GM23338 (cell line): ENCODE measurements at regions not wholly inside any gene's neighbourhood (a gene's known extent, or its start where the extent isn't known, plus 50 kb on each side); places are given as distances from the start of the nearest gene placed in this dataset.

ENCODE experiments used
- ATAC-seq: fragments of 200-7000 bp; cut with Tn5 transposase; 3 replicates; pipeline ENCODE4 v1.9.1; 2020
- DNase-seq: peaks from one replicate; pipeline ENCODE4 v3.0.0-alpha.2; 2015; ENCODE audit warnings: low spot score
- H2AFZ ChIP-seq: fragments of 200-600 bp; sonication (generic); 2 replicates; pipeline ENCODE4 v1.8.0; 2016; ENCODE audit warnings: antibody characterized with exemption, mild to moderate bottlenecking, moderate library complexity
- H3F3A ChIP-seq: fragments of 200-600 bp; sonication (generic); replicated peaks from 2 replicates; pipeline ENCODE4 v1.8.0; 2017; ENCODE audit warnings: antibody characterized with exemption, mixed run types, low read depth
- H3K27ac ChIP-seq: fragments of 200-600 bp; sonication (generic); 2 replicates; pipeline ENCODE4 v1.6.1; 2016; ENCODE audit warnings: low read depth
- H3K27me3 ChIP-seq: fragments of 200-600 bp; sonication (generic); 2 replicates; pipeline ENCODE4 v1.8.0; 2016; ENCODE audit warnings: mild to moderate bottlenecking, mixed run types, moderate library complexity; ENCODE audit not compliant: insufficient read depth
- H3K36me3 ChIP-seq: fragments of 200-600 bp; sonication (generic); 2 replicates; pipeline ENCODE4 v1.8.0; 2016; ENCODE audit warnings: mild to moderate bottlenecking; ENCODE audit not compliant: insufficient read depth
- H3K4me1 ChIP-seq: fragments of 200-600 bp; sonication (generic); 2 replicates; pipeline ENCODE4 v1.8.0; 2016; ENCODE audit warnings: mild to moderate bottlenecking, moderate library complexity; ENCODE audit not compliant: insufficient read depth
- H3K4me2 ChIP-seq: fragments of 200-600 bp; sonication (generic); 2 replicates; pipeline ENCODE4 v1.7.1; 2017; ENCODE audit warnings: mixed run types
- H3K4me3 ChIP-seq: fragments of 200-600 bp; sonication (generic); 2 replicates; pipeline ENCODE4 v1.6.1; 2016; ENCODE audit warnings: mixed run types
- H3K79me2 ChIP-seq: fragments of 200-600 bp; sonication (generic); replicated peaks from 2 replicates; pipeline ENCODE4 v1.8.0; 2017; ENCODE audit warnings: mild to moderate bottlenecking; ENCODE audit not compliant: insufficient read depth
- H3K9me2 ChIP-seq: fragments of 200-600 bp; sonication (generic); 2 replicates; pipeline ENCODE4 v1.8.0; 2017; ENCODE audit not compliant: insufficient read depth
- H4K20me1 ChIP-seq: fragments of 200-600 bp; sonication (generic); replicated peaks from 2 replicates; pipeline ENCODE4 v1.8.0; 2017; ENCODE audit warnings: mild to moderate bottlenecking; ENCODE audit not compliant: insufficient read depth
- H3K27ac Mint-ChIP-seq: 2 replicates; pipeline ENCODE4 v1.8.0; 2020; ENCODE audit warnings: inconsistent platforms, mild to moderate bottlenecking, moderate library complexity, mixed read lengths
- H3K27me3 Mint-ChIP-seq: 3 replicates; pipeline ENCODE4 v1.8.0; 2022; ENCODE audit warnings: low read depth, mild to moderate bottlenecking, moderate library complexity, mixed read lengths, inconsistent platforms; ENCODE audit not compliant: insufficient read depth, poor library complexity
- H3K36me3 Mint-ChIP-seq: 3 replicates; pipeline ENCODE4 v1.8.0; 2021; ENCODE audit warnings: low read depth, mild to moderate bottlenecking, inconsistent platforms, moderate library complexity, mixed read lengths
- H3K4me1 Mint-ChIP-seq: 3 replicates; pipeline ENCODE4 v1.8.0; 2020; ENCODE audit warnings: mild to moderate bottlenecking, inconsistent platforms, mixed read lengths
- H3K4me3 Mint-ChIP-seq: 3 replicates; pipeline ENCODE4 v1.8.0; 2021; ENCODE audit warnings: moderate library complexity, mild to moderate bottlenecking, inconsistent platforms, mixed read lengths
- H3K9me3 Mint-ChIP-seq: 3 replicates; pipeline ENCODE4 v1.8.0; 2020; ENCODE audit warnings: moderate library complexity, mild to moderate bottlenecking, inconsistent platforms, mixed read lengths
- CREB1 ChIP-seq: fragments of 250-450 bp; sonication (Bioruptor Pico); IDR thresholded peaks from 2 replicates; pipeline ENCODE4 v1.5.0; 2020; ENCODE audit warnings: low read depth, mild to moderate bottlenecking, moderate library complexity
- ETS1 ChIP-seq: IDR thresholded peaks from 2 replicates; pipeline ENCODE4 v1.6.1; 2016; ENCODE audit warnings: antibody characterized with exemption
- EZH2 ChIP-seq: fragments of 200-600 bp; sonication (generic); IDR thresholded peaks from one replicate; pipeline ENCODE4 v1.8.0; 2017; ENCODE audit warnings: antibody characterized with exemption, mild to moderate bottlenecking, low read depth; ENCODE audit not compliant: unreplicated experiment
- EZH2phosphoT487 ChIP-seq: fragments of 200-600 bp; sonication (generic); IDR thresholded peaks from one replicate; pipeline ENCODE4 v1.8.1; 2018; ENCODE audit warnings: antibody characterized with exemption; ENCODE audit not compliant: unreplicated experiment
- JUNB ChIP-seq: IDR thresholded peaks from one replicate; pipeline ENCODE4 v1.6.1; 2016; ENCODE audit warnings: antibody characterized with exemption; ENCODE audit not compliant: unreplicated experiment
- NANOG ChIP-seq: IDR thresholded peaks from 2 replicates; pipeline ENCODE4 v1.6.1; 2016; ENCODE audit warnings: antibody characterized with exemption, borderline replicate concordance
- POLR2AphosphoS5 ChIP-seq: IDR thresholded peaks from 2 replicates; pipeline ENCODE4 v1.6.1; 2016; ENCODE audit warnings: antibody characterized with exemption, low read depth
- REST ChIP-seq: IDR thresholded peaks from one replicate; pipeline ENCODE4 v1.6.1; 2018; ENCODE audit warnings: antibody characterized with exemption; ENCODE audit not compliant: unreplicated experiment
- STAT1 ChIP-seq: IDR thresholded peaks from one replicate; pipeline ENCODE4 v1.6.1; 2016; ENCODE audit warnings: antibody characterized with exemption; ENCODE audit not compliant: unreplicated experiment
- ZNF114 ChIP-seq: fragments of 250-450 bp; sonication (Bioruptor Pico); IDR thresholded peaks from 2 replicates; pipeline ENCODE4 v1.5.0; 2020; ENCODE audit warnings: mild to moderate bottlenecking, moderate library complexity
- ZNF331 ChIP-seq: fragments of 250-450 bp; sonication (Bioruptor Pico); IDR thresholded peaks from 2 replicates; pipeline ENCODE4 v1.5.0; 2020; ENCODE audit warnings: low read depth, mild to moderate bottlenecking, moderate library complexity
- ZNF462 ChIP-seq: fragments of 250-450 bp; sonication (Bioruptor Pico); IDR thresholded peaks from 2 replicates; pipeline ENCODE4 v1.5.0; 2020; ENCODE audit warnings: mild to moderate bottlenecking, moderate library complexity

- TF ChIP-seq ZNF114 (CRISPR knock-in tag) (no peak), CREB1 (CRISPR knock-in tag) (no peak), ZNF331 (no peak), ETS1 (no peak), NANOG (no peak), POLR2AphosphoS5 (no peak), EZH2 (no peak), STAT1 (no peak)
Measured at GRCh38 chr1:83715550-83715949, 283.4 kb downstream of the TTLL7 start (continued).

- Histone ChIP-seq H2AFZ (no peak overlapping the region), H3K4me2 (no peak overlapping the region), H3K4me1 (no peaks in the 10 kb centered on the region), H3K36me3 (no peaks in the 10 kb centered on the region), H3K27ac (no peak overlapping the region), H3K9me2 (peaks cover 7% of the 10 kb centered on the region; the same call in 1 of the 2 replicates), H3K79me2 (no peaks in the 10 kb centered on the region), H4K20me1 (no peaks in the 10 kb centered on the region), H3K27me3 (no peaks in the 10 kb centered on the region), H3K4me3 (no peak overlapping the region), H3F3A (no peaks in the 10 kb centered on the region)
- Mint-ChIP-seq H3K4me1 (no peaks in the 10 kb centered on the region; the same call in 2 of the 3 replicates), H3K36me3 (no peaks in the 10 kb centered on the region), H3K9me3 (no peaks in the 10 kb centered on the region), H3K27me3 (no peaks in the 10 kb centered on the region), H3K27ac (no peak overlapping the region), H3K4me3 (no peak overlapping the region)
- no peak for ATAC-seq
- DNase-seq: no peak
- TF ChIP-seq ZNF331 (no peak), NANOG (no peak), POLR2AphosphoS5 (no peak), ETS1 (no peak), STAT1 (no peak), JUNB (no peak), ZNF462 (no peak), CREB1 (CRISPR knock-in tag) (no peak), ZNF114 (CRISPR knock-in tag) (no peak), EZH2phosphoT487 (no peak), EZH2 (no peak), REST (no peak)
Measured at GRCh38 chr1:83709662-83710061, 289.3 kb downstream of the TTLL7 start.
